GM21367 (cell line): ENCODE measurements at regions not wholly inside any gene's neighbourhood (a gene's known extent, or its start where the extent isn't known, plus 50 kb on each side); places are given as distances from the start of the nearest gene placed in this dataset.
A peak's percentile ranks its signal among the peaks of the same experiment; 100 is the strongest.

Source experiments
- ATAC-seq: cut with Tn5 transposase; IDR thresholded peaks from one replicate; pipeline ENCODE4 v1.9.1; 2021; ENCODE audit not compliant: unreplicated experiment

DNA sequence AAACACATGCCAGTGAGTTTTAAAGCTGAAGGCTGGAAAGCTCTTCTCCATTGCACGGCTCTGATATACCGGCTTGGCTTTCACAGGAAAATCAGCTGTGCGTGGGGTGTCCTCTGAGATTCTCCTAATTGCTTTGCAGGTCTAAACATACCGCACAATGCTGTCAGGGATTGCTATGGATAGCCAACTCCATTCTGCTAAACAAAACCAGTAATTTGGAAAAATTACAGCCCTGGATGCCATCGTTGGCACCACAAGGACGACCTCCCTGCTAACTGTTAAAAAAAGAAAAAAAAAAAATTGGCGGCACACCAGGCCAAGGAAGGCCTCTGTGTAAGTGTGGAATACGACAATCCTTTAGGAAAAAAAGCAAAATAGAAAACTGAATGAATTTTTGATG lies 118.6 kb upstream of the ADARB2 start:
- no peak for ATAC-seq

DNA sequence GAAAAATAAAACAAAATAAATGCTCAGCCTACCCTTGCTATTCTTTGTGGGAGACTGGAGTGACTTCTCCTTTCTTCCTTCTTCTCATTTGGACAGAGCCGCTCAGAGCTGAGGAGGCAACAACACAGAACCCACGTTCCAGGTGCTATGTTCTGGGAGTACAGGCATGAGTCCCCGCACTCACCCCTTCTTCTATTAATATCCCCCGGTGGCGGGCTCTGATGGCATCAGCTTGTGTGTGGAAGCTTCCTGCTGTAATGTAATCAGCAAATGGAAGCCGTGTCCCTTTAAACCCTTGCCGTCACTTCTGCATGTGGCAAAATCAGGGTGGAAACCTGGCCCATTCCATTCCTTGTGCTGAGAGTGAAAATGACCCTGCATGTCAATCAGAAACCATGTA lies 116.9 kb upstream of the ADARB2 start:
- ATAC-seq = no peak

DNA sequence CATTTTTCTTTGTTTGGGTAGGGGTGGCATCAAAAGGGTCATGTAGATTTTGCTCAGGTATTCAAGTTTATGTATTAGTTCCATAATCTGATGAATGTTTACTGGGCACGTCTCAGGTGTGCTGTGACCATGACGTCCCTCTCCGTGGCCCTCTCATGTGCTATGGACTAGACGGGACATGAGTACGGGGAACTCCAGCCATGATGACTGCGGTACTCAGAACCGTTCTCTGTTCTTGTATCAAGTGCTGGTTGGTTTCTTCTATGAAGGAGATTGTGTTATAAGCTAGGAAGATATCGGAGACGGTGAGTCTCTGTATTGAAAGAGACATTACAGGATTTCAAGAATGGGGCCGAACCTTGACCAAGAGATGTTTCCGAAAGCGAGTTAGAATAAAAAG lies 116.5 kb upstream of the ADARB2 start:
- ATAC-seq = no peak

DNA sequence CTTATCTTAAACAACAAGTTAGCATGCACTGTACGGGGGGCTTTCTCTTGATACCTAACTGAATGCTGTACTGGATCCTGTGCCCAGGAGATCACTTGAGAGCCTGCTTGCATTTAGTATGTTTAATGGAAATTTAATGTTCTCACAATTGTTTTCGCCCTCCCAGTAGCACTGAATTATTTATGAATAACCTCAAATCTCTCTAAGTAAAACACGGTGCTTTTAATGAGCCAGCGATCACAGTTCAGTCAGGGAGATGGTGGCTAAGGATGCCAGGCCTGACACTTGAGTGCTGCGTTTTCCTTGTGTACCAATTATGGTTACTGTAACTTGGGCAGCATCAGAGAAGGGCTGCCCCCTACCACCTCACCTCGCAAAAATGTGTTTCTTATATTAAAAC lies 115.5 kb upstream of the ADARB2 start:
- ATAC-seq = no peak

DNA sequence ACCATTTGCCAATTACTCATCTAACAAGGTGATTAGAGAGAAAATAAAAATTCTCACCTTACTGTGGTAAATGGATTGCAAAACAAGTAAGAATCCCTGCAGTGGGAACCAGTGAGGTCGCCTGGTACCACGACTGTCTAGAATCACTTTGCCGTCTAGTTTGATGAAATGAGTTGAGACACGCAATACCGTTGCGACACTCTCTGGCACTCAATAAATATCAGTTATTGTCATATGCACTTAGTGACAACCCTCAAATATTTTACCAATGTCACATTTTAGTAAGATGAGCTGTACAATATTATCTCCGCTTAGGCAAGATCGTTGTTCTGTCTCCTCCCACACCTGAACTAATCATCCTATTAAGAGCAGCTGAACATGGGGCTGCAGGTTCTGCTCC lies 114.4 kb upstream of the ADARB2 start:
- ATAC-seq = no peak

DNA sequence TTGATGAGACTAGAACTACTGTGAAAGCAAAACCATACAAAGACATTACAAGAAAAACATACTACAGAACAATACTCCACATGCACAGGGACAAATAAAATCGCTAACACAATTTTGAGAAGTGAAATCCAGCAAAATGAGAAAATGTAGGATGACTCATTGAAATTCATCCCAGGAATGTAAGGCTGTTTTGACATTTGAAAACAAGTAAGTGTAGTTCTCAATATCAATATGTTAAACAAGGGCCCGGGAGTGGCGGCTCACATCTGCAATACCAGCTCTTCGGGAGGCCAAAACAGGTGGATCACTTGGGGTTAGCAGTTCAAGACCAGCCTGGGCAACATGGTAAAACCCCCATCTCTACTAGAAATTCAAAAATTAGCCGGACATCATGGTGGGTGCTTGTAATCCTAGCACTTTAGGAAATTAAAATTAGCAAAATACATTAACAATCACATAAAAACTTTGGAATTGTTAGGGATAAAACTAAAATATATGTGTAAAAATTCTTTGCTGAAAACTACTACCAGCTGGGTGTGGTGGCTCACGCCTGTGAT lies 113.7 kb upstream of the ADARB2 start:
- ATAC-seq = no peak

DNA sequence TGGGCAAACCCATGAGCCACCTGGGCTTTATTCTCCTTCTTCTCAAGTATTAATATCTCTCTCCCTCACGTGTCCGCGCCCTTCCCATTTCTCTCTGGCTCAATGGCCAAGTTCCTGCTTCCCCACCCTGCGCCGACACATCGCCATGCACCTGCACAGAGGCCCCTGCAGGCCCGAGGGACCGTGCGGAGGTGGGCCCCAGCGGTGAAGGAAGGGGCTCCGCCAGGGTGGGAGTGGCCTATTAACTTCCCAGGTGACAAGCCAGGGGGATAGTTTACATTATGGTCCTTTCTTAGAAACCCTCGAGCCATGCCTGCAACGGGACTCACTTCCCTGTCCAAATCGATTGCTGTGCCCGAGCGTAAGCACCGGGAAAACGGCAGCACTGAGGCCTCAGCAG lies 110.0 kb upstream of the ADARB2 start:
- no peak for ATAC-seq

DNA sequence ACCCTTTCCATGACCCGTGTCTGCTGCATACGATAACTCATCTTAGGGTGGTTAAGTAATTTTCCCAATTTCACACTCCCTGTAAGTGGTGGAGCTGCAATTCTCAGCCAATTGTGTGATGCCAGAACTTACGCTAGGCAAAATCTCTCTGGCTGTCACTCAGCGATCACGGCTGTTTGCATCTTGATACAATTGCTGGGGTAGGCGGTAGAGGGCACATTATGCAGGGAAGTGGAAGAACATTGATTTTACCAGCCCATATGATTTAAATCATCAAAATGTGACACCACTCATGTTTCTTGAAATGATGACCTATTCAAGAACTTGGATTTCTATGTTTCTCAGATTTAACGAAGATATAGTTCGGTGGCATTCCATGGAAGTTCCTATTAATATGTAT lies 108.7 kb upstream of the ADARB2 start:
- ATAC-seq = no peak

DNA sequence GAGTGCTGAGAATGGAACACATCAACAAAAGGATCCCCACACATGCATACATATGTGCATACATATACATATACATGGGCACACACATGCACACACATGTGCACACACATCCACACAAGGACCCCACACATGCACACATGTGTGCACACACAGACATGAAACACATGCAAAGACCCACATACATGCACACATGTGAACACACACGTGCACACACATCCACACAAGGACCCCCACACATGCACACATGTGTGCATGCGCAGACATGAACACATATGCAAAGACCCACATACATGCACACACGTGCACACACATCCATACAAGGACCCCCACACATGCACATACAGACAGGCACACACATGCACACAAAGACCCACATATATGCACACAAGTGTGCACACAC lies 104.4 kb upstream of the ADARB2 start:
- ATAC-seq = no peak

DNA sequence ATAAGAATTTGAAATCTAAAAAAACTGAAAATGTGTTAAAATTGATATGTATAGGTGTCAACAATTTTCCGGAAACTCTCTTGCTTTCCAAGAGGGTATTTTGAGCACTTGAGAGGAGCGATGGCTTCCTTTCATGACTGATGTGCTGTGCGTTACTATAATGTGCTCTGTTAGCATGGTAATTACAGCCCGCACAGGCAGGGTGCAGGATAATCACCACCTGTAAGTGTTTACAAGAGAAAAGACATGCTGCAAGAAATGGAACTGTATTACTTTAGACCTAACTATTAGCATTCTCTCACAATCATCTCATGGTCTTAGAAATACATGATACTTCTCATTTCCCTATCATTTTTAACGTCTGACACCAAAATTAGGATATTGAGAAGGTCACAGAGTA lies 92.4 kb upstream of the ADARB2 start:
- no peak for ATAC-seq

DNA sequence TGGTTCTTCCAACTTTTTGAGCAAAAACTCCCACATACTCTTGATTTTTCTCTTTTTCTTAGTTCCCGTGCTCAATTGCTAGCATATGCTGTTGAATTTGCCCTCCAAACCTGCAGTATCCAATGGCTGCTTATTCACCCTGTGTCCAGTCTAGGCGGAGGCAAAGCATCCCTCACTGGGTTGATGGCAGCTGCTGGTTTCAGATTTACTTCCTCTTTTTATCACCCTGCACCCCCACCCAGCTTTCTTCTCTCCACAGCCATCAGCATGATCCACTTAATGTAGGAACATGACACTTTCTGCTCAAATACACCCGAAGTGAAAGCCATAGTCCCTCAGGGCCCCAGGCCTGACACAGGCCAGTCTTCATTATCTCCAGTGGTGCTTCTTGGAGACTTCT lies 87.6 kb upstream of the ADARB2 start:
- ATAC-seq = peak; percentile 85

DNA sequence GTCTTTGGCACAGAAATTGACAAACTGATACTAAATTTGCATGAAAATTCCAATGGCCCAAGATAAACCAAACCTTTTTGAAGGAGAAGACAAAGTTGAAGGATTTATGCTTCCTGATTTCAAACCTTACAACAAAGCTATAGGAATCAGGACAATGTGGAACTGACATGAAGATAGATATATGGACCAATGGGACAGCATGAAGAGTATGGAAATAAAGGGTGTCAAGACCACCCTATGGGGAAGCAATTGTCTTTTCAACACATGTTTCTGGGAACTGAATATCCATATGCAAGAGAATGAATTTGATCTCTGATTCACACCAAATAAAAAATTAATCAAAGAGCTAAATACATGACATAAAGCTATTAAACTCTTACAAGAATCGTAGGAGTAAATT lies 77.2 kb upstream of the ADARB2 start:
- ATAC-seq = no peak

DNA sequence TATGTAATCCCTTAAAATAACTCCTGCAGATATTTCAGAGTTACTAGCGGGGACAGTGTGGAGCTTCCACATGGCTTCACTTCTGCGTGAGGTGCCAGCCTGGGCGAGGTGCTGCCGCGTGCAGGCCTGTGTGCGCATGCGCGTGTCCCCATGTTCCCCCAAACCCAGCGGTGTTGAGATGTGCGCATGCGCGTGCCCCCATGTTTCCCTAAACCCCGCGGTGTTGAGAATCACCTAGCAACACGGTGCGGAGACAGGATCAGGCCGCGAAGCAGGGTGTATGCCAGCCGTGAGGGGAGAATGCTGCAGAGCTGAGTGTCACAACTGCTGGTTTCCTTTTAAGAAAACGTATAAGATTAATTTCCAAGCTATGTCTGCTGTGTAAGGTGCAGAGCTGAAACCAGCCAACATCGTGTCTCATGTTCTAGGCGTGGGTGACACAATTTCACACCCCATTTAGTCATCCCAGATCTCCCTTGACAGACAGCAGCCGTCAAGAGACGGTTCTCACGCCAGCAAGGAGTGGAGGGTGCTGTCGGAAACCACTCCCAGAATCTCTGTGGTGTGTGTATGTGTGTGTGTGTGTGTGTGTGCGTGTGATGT lies 71.9 kb upstream of the ADARB2 start:
- no peak for ATAC-seq

DNA sequence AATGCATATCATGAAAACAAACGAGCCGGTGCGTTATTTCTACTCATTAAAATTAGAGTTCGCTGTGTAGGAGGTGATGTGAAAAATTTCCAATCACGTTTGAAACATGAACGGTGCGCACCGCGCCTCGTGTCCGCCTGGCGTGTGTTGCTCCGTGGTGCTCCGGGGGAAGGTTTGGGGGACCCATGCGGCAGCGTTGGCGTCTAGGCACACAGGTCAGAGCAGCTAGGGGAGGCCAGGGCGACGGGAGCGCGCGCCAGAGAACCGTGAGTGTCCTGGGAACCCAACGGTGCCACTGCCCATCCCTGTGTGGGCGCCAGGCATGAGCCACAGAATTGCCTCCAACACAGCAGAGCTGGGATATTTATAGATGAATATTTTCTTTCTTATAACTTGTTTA lies 70.6 kb upstream of the ADARB2 start:
- ATAC-seq = no peak

DNA sequence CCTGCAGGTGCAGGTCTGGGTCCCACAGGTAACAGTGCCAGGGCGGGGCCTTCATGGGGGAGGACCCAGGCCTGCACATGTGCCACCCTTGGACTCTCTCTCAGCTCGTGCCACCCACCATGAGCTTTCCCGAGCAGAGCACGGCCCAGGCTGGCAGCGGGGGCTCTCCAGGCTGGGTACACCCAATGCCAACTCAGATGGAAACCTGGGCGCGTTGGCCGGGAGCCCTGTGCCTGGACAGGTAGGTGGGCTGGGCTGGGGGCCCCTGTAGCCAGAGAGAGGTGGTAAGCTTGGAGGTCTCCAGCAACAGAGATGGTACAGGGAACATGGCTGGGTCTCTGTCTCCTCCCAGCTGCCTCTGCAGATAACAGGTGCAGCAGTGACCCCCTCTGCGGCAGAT lies 69.9 kb upstream of the ADARB2 start:
- ATAC-seq = no peak

DNA sequence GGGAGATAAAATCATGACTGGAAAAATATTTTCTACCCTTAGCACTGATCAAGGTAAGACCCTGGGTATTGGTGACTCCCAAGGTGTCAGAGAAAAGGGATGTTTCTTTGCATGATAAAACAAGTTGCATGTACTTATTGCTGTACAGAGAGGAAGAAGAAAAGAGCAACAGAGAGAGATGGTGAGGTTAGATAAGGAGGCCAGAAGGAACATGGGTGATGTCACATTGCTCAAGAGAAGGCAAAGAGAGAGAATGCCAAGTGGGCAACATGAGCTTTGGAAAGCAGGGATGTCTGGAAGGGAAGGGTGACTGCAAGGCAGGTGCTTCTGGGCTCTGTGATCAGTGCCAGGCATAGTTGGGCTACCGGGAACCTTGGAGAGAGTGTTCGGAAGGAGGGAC lies 65.1 kb upstream of the ADARB2 start:
- ATAC-seq = no peak

DNA sequence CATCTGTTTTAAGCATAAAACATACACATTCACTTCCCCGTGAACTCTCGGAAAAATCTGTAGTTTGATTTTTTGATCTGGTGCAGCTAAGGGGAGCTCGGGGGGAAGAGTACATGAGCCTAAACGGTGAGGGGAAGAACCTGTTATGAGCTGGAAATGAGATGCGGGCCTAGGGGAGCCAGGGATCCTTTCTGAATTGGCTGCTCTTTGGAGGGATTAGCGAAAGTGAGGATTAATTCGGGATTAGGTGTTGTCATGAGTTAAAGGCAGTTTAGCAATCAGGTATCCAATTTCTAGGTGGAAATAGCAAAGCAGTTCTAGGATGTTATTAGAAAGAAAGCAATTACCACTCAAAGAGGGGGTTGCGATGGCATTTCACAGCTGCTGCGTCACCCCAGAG lies 51.1 kb upstream of the ADARB2 start:
- ATAC-seq = no peak
